ENCODE measurements at regions not wholly inside any gene's neighbourhood (a gene's known extent, or its start where the extent isn't known, plus 50 kb on each side); places are given as distances from the start of the nearest gene placed in this dataset.

- H3K4me3 ChIP-seq (ENCODE audit: low read depth, low read length), result no peak overlapping the region
- no peak for TF ChIP-seq CTCF (IDR thresholded peaks at IDR 0.05; ENCODE audit: low read depth, low read length)
Observed at GRCh38 chr3:118587037-118587741, 447.5 kb downstream of the IGSF11 start.

- H3K4me3 ChIP-seq (ENCODE audit: low read depth, low read length), result no peak overlapping the region
- TF ChIP-seq CTCF (IDR thresholded peaks at IDR 0.05; ENCODE audit: low read depth, low read length), result no peak
Observed at GRCh38 chr3:118587847-118588246, 446.8 kb downstream of the IGSF11 start.

GRCh38 chr3:118593277-118593670, 441.4 kb downstream of the IGSF11 start:
- H3K4me3 ChIP-seq (ENCODE audit: low read depth, low read length), result no peak overlapping the region
- TF ChIP-seq CTCF (IDR thresholded peaks at IDR 0.05; ENCODE audit: low read depth, low read length), result no peak

- no peak overlapping the region for H3K4me3 ChIP-seq (ENCODE audit: low read depth, low read length)
- no peak for TF ChIP-seq CTCF (IDR thresholded peaks at IDR 0.05; ENCODE audit: low read depth, low read length)
Observed at GRCh38 chr3:118597184-118597583, 437.5 kb downstream of the IGSF11 start.

GRCh38 chr3:118607915-118608820, 426.5 kb downstream of the IGSF11 start:
- no peak overlapping the region for H3K4me3 ChIP-seq (ENCODE audit: low read depth, low read length)
- TF ChIP-seq CTCF (IDR thresholded peaks at IDR 0.05; ENCODE audit: low read depth, low read length), result no peak

GRCh38 chr3:118618247-118619040, 416.2 kb downstream of the IGSF11 start:
- TF ChIP-seq CTCF (IDR thresholded peaks at IDR 0.05; ENCODE audit: low read depth, low read length), result no peak

More at GRCh38 chr3:118618247-118619040, 416.2 kb downstream of the IGSF11 start:
- no peak overlapping the region for H3K4me3 ChIP-seq (ENCODE audit: low read depth, low read length)

All from WI38 (cell line).